BE2C (cell line): ENCODE measurements at regions not wholly inside any gene's neighbourhood (a gene's known extent, or its start where the extent isn't known, plus 50 kb on each side); places are given as distances from the start of the nearest gene placed in this dataset.

Source experiments
- DNase-seq: peaks from one replicate; pipeline ENCODE4 v3.0.0-alpha.2; 2020
- H3K27me3 ChIP-seq: fragments of 250-450 bp; sonication (Bioruptor Pico); 2 replicates; pipeline ENCODE4 v1.5.1; 2020; ENCODE audit warnings: mild to moderate bottlenecking
- H3K36me3 ChIP-seq: fragments of 250-450 bp; sonication (Bioruptor Pico); 2 replicates; pipeline ENCODE4 v1.5.1; 2020; ENCODE audit warnings: mild to moderate bottlenecking
- H3K4me1 ChIP-seq: fragments of 250-450 bp; sonication (Bioruptor Pico); 2 replicates; pipeline ENCODE4 v1.5.1; 2020
- H3K4me3 ChIP-seq: 2 replicates; pipeline ENCODE4 v1.5.1; 2011; ENCODE audit warnings: low read depth, low read length
- H3K9me3 ChIP-seq: fragments of 250-450 bp; sonication (Bioruptor Pico); 2 replicates; pipeline ENCODE4 v1.5.1; 2020
- CTCF ChIP-seq: IDR thresholded peaks from 2 replicates; pipeline ENCODE4 v1.5.1; 2012; ENCODE audit warnings: mild to moderate bottlenecking, low read depth, low read length

GRCh38 chr2:167595839-167596471, 651.4 kb downstream of the STK39 start:
- Histone ChIP-seq H3K4me3 (no peak overlapping the region), H3K27me3 (no peaks in the 10 kb centered on the region), H3K36me3 (no peaks in the 10 kb centered on the region), H3K4me1 (no peaks in the 10 kb centered on the region), H3K9me3 (no peaks in the 10 kb centered on the region)
- DNase-seq = no peak
- TF ChIP-seq CTCF = no peak

GRCh38 chr2:167595021-167595420, 652.4 kb downstream of the STK39 start:
- DNase-seq = no peak
- H3K9me3 ChIP-seq = no peaks in the 10 kb centered on the region
- H3K27me3 ChIP-seq = no peaks in the 10 kb centered on the region
- H3K4me1 ChIP-seq = no peaks in the 10 kb centered on the region
- TF ChIP-seq CTCF = no peak
- no peak overlapping the region for H3K4me3 ChIP-seq
- H3K36me3 ChIP-seq = no peaks in the 10 kb centered on the region

- no peaks in the 10 kb centered on the region for H3K36me3 ChIP-seq
- TF ChIP-seq CTCF = no peak
- no peaks in the 10 kb centered on the region for H3K9me3 ChIP-seq
These were observed 655.0 kb downstream of the STK39 start for GRCh38 chr2:167592441-167592840.

DNA sequence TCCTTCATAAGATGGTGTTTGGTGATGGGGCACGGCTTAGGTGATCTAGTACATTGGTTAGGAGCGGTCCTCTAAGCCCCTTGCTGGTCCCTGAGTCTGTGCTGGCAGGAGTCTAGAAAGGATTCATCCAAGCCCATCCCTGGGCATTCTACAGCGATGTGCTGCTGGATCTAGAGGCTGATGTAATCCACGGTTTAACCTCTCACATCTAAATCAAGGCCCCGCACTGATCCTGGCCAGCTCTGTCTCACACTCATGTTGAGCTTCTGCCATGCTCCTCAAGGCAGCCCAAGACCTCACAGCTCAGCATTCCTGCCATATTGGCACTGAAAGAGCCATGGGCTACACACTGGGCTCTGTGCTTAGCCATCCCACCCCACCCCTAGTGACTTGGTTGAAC, 664.8 kb downstream of the STK39 start:
- no peak for TF ChIP-seq CTCF
- DNase-seq = no peak
- Histone ChIP-seq H3K4me1 (no peaks in the 10 kb centered on the region), H3K9me3 (no peaks in the 10 kb centered on the region), H3K36me3 (no peaks in the 10 kb centered on the region), H3K27me3 (no peaks in the 10 kb centered on the region), H3K4me3 (no peak overlapping the region)

More at GRCh38 chr2:167592441-167592840, 655.0 kb downstream of the STK39 start:
- DNase-seq = no peak
- H3K4me1 ChIP-seq = no peaks in the 10 kb centered on the region
- H3K4me3 ChIP-seq = no peak overlapping the region
- H3K27me3 ChIP-seq = no peaks in the 10 kb centered on the region

DNA sequence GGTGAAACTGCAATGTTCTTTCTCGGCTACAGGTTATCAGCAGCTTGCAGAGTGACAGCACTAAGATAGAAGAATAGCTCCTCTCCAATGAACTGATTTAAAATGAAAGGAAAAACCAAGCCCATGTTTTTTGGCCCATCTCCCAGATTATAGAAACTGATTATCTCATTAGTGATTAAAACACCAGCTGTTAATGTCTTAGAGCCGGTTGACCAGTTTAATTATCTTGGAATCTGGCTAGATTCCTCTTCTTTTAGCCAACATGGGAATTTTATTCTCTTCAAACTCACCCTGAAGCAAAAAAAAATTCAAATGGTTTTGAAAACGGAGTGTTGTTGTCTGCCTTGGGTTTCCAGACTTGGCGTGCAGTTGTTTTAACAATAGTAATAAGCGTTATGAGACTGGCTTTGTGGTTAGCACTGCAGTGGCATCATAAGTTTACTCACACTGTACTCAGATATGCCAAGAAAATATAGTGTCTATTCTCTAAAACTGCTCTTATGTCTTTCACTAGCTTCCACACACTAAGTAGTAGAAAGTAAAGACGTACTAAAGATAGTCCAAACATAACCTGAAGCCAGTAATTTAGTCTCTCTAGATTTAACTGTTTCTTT, 665.3 kb downstream of the STK39 start:
- Histone ChIP-seq H3K36me3 (no peaks in the 10 kb centered on the region), H3K4me3 (no peak overlapping the region), H3K4me1 (no peaks in the 10 kb centered on the region), H3K9me3 (no peaks in the 10 kb centered on the region), H3K27me3 (no peaks in the 10 kb centered on the region)
- no peak for TF ChIP-seq CTCF
- no peak for DNase-seq

- no peak overlapping the region for H3K4me3 ChIP-seq
- no peaks in the 10 kb centered on the region for H3K4me1 ChIP-seq
- no peaks in the 10 kb centered on the region for H3K27me3 ChIP-seq
- H3K36me3 ChIP-seq = no peaks in the 10 kb centered on the region
- no peak for TF ChIP-seq CTCF
- no peak for DNase-seq
- H3K9me3 ChIP-seq = no peaks in the 10 kb centered on the region
These were observed 667.6 kb downstream of the STK39 start for GRCh38 chr2:167579826-167580225.
